GM19328 (cell line): ENCODE measurements at regions not wholly inside any gene's neighbourhood (a gene's known extent, or its start where the extent isn't known, plus 50 kb on each side); places are given as distances from the start of the nearest gene placed in this dataset.
A peak's percentile ranks its signal among the peaks of the same experiment; 100 is the strongest.

Source experiments
- ATAC-seq: cut with Tn5 transposase; IDR thresholded peaks from one replicate; pipeline ENCODE4 v1.9.1; 2021; ENCODE audit warnings: mild to moderate bottlenecking, moderate library complexity; ENCODE audit not compliant: unreplicated experiment

- no peak for ATAC-seq
These were observed 210.0 kb upstream of the FOXD3 start for GRCh38 chr1:63112155-63112900.

- ATAC-seq: no peak
These were observed 206.8 kb upstream of the FOXD3 start for GRCh38 chr1:63115527-63115926.

DNA sequence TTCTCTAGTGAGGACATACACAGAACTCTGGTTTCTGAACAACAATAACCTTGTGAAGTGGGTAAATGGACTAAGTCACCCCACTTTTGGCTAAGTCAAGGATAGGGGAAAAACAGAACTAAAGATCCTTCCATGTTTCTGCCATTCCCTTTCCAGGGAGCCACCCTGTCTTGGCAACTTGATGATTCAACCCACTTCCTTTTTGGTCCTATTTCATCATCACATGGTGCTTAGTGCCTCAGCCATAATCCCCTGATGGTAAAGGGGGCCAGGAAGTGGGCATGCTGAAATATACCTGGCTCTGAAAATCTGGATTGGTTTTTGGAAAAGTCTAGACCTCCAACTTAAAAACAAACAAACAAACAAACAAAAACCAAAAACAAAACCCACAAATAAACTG is 206.4 kb upstream of the FOXD3 start:
- no peak for ATAC-seq

GRCh38 chr1:63119575-63120155 is 202.7 kb upstream of the FOXD3 start:
- ATAC-seq: no peak

GRCh38 chr1:63122079-63122478 is 200.3 kb upstream of the FOXD3 start:
- no peak for ATAC-seq

GRCh38 chr1:63124666-63125191 is 197.6 kb upstream of the FOXD3 start:
- peak; percentile 88 for ATAC-seq

GRCh38 chr1:63126104-63126503 is 196.3 kb upstream of the FOXD3 start:
- no peak for ATAC-seq

DNA sequence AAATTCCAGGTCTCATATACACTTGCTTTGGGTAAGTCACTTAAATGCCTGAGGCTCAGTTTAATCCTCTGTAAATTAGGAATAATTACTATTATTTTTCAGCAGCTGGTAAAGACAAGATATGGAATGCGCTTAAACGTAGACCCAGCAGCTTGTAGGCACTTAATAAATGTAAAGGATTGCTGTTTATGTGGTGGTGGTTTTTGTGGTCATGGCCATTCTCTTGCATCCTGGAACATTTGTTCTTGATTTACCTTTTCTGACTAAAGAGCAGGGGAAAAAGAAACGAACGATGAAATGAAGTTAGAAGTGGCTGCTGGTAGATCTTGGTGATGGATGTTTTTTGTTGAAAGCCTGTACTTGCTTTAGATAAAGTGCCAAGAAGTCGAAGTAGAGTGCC is 195.0 kb upstream of the FOXD3 start:
- ATAC-seq: no peak

DNA sequence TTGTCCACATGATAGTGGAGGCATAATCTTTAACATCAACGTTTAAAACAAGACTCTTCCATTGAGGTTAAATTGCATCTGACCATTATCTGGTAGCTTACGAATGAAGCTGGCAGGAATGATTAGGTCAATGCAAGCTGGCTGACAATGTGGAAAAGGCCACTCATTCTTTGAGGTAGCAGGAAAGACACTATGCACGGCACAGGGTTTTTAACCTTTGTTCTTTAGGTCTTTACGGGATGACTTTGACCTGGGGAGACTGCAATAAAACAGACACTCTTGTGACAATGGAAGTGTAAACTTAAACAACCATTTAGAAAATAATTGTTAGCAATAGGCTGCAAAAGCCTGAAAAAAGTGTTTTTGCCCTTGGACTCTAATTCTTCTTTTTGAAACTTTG is 193.8 kb upstream of the FOXD3 start:
- no peak for ATAC-seq

DNA sequence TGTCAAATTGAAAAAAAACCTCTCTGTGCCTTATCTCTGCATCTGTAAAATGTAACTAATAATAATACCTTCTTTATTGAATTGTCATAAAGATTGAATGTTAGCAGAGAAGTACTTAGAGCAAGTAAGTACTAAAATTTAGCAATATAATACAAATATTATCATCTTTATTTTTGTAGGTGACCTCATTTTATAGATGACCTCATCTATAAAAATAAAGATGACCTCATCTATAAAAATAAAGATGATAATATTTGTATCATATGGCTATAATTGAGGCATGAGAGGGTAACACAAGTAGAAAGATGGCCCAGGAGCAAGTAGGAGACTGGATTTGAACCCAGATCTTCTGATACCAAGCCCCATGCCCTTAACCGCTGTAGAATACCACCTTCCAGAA is 193.2 kb upstream of the FOXD3 start:
- no peak for ATAC-seq

- no peak for ATAC-seq
These were observed 192.5 kb upstream of the FOXD3 start for GRCh38 chr1:63129855-63130254.

GRCh38 chr1:63134501-63135173 is 187.7 kb upstream of the FOXD3 start:
- ATAC-seq: no peak

- no peak for ATAC-seq
These were observed 187.2 kb upstream of the FOXD3 start for GRCh38 chr1:63135174-63135512.

- no peak for ATAC-seq
These were observed 186.6 kb upstream of the FOXD3 start for GRCh38 chr1:63135801-63136200.

- no peak for ATAC-seq
These were observed 180.4 kb upstream of the FOXD3 start for GRCh38 chr1:63142001-63142400.

DNA sequence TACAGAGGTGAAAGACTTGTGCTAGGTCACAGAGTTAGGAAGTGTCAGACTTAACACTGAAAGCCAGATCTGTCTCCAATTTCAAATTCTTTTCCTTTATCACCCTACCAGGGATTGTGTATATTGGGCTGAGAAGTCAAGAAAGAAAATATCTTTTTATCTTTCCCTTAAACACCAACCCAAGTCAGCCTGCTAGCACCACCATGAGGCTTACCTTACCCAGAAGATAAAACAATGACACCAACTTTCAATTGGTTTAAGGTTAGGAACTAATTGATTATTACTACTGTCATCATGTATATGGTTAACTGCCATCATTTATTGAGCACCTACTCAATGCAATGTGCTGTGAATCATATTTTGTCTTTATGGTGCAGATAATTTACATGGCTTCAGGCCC is 178.9 kb upstream of the FOXD3 start:
- ATAC-seq: no peak

GRCh38 chr1:63147783-63148182 is 174.6 kb upstream of the FOXD3 start:
- ATAC-seq: no peak

GRCh38 chr1:63148825-63149645 is 173.3 kb upstream of the FOXD3 start:
- peak; percentile 67 for ATAC-seq

- ATAC-seq: no peak
These were observed 169.8 kb upstream of the FOXD3 start for GRCh38 chr1:63152572-63152971.

DNA sequence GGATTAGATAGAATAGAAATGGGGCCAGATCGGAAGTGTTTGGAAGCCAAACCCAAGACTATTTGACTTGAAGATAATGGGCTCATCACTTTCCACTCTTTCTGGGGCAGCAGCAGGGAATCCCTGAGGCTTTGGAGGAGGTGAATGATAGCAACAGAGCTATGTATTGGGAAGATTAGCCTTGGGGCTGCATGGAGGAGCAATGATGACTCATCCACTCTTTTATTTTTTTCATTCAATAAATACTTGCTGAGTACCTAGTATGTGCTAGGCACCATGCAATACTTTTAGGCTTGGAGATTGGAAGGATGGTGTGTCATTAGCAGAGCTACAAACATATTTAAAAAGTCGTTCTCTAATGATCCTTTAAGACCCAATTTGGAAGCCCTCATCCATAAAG is 166.9 kb upstream of the FOXD3 start:
- ATAC-seq: no peak

GRCh38 chr1:63157085-63157484 is 165.3 kb upstream of the FOXD3 start:
- no peak for ATAC-seq
